HG02610 (cell line): ENCODE measurements at regions not wholly inside any gene's neighbourhood (a gene's known extent, or its start where the extent isn't known, plus 50 kb on each side); places are given as distances from the start of the nearest gene placed in this dataset.

Experiments used
- ATAC-seq: cut with Tn5 transposase; IDR thresholded peaks from one replicate; pipeline ENCODE4 v1.9.1; 2021; ENCODE audit warnings: mild to moderate bottlenecking, moderate library complexity; ENCODE audit not compliant: unreplicated experiment

- no peak for ATAC-seq
Observed at GRCh38 chr11:23233075-23233474, 372.8 kb upstream of the CCDC179 start.

GRCh38 chr11:23236826-23237555 is 376.7 kb upstream of the CCDC179 start:
- ATAC-seq, result no peak

GRCh38 chr11:23252426-23252825 is 392.2 kb upstream of the CCDC179 start:
- no peak for ATAC-seq

- no peak for ATAC-seq
Observed at GRCh38 chr11:23257088-23257487, 396.8 kb upstream of the CCDC179 start.

GRCh38 chr11:23257556-23257955 is 397.3 kb upstream of the CCDC179 start:
- ATAC-seq, result no peak

- no peak for ATAC-seq
Observed at GRCh38 chr11:23263466-23263865, 403.2 kb upstream of the CCDC179 start.

- no peak for ATAC-seq
Observed at GRCh38 chr11:23272095-23272494, 411.8 kb upstream of the CCDC179 start.

- no peak for ATAC-seq
Observed at GRCh38 chr11:23278121-23278520, 417.8 kb upstream of the CCDC179 start.

GRCh38 chr11:23280088-23280487 is 419.8 kb upstream of the CCDC179 start:
- ATAC-seq, result no peak

GRCh38 chr11:23283666-23284065 is 423.4 kb upstream of the CCDC179 start:
- no peak for ATAC-seq

- no peak for ATAC-seq
Observed at GRCh38 chr11:23284631-23285030, 424.4 kb upstream of the CCDC179 start.

GRCh38 chr11:23288003-23288783 is 427.9 kb upstream of the CCDC179 start:
- no peak for ATAC-seq

- ATAC-seq, result no peak
Observed at GRCh38 chr11:23295241-23295640, 435.0 kb upstream of the CCDC179 start.

GRCh38 chr11:23308041-23308440 is 447.8 kb upstream of the CCDC179 start:
- no peak for ATAC-seq

GRCh38 chr11:23310276-23310675 is 450.0 kb upstream of the CCDC179 start:
- ATAC-seq, result no peak

GRCh38 chr11:23311986-23312940 is 452.0 kb upstream of the CCDC179 start:
- no peak for ATAC-seq

GRCh38 chr11:23313001-23313400 is 452.7 kb upstream of the CCDC179 start:
- ATAC-seq, result no peak

- ATAC-seq, result no peak
Observed at GRCh38 chr11:23314162-23314561, 453.9 kb upstream of the CCDC179 start.

GRCh38 chr11:23315286-23315685 is 455.0 kb upstream of the CCDC179 start:
- no peak for ATAC-seq

GRCh38 chr11:23317816-23318215 is 457.5 kb upstream of the CCDC179 start:
- ATAC-seq, result no peak

- ATAC-seq, result no peak
Observed at GRCh38 chr11:23318670-23319069, 458.4 kb upstream of the CCDC179 start.
